K562 (cell line): ENCODE measurements at regions not wholly inside any gene's neighbourhood (a gene's known extent, or its start where the extent isn't known, plus 50 kb on each side); places are given as distances from the start of the nearest gene placed in this dataset.

Experiments used
- ATF2 ChIP-seq: sonication (generic); formaldehyde crosslinking; IDR thresholded peaks from 2 replicates; pipeline ENCODE4 v1.8.1; 2022; ENCODE audit warnings: missing genetic modification reagents
- CTCF ChIP-seq, 3 experiments: IDR thresholded peaks in 2 of 3; conservative IDR thresholded peaks in 1 of 3; 2 replicates each; pipeline ENCODE4 v1.5.1; 2011 to 2012; ENCODE audit warnings: low read length in 3 of 3, mild to moderate bottlenecking in 3 of 3, control low read depth in 2 of 3, improper control_type of control experiment in 1 of 3, inconsistent platforms in 1 of 3, low read depth in 1 of 3, mixed read lengths in 1 of 3, moderate library complexity in 1 of 3; ENCODE audit not compliant: insufficient read depth in 2 of 3
- IRF2 ChIP-seq: sonication (generic); formaldehyde crosslinking; IDR thresholded peaks from 2 replicates; pipeline ENCODE4 v1.8.1; 2022; ENCODE audit warnings: mild to moderate bottlenecking, missing genetic modification reagents
- KHSRP ChIP-seq: fragments of 450-650 bp; IDR thresholded peaks from 2 replicates; pipeline ENCODE4 v1.6.1; 2017
- POLR2A ChIP-seq: fragments of 450-650 bp; conservative IDR thresholded peaks from 2 replicates; pipeline ENCODE4 v1.6.1; 2016
- SP1 ChIP-seq: sonication (generic); formaldehyde crosslinking; IDR thresholded peaks from 2 replicates; pipeline ENCODE4 v1.8.1; 2022; ENCODE audit warnings: mild to moderate bottlenecking, missing genetic modification reagents
- TBP ChIP-seq: optimal IDR thresholded peaks from 2 replicates; pipeline ENCODE3; 2011; ENCODE audit warnings: low read depth, low read length, improper control_type of control experiment
- TEAD4 ChIP-seq, 2 experiments: sonication (generic) in 1 of 2; formaldehyde crosslinking in 1 of 2; IDR thresholded peaks; 2 replicates each; pipeline versions ENCODE4 v1.6.1 to v1.8.0; 2012 to 2022; ENCODE audit warnings: borderline replicate concordance in 1 of 2, inconsistent platforms in 1 of 2, low read length in 1 of 2, mild to moderate bottlenecking in 1 of 2, missing genetic modification reagents in 1 of 2
- TF ChIP-seq, protein P1 (sequence below): fragments of 250-450 bp; sonication (Bioruptor Pico); IDR thresholded peaks from 2 replicates; pipeline ENCODE4 v1.9.0; 2021; ENCODE audit warnings: mild to moderate bottlenecking, inconsistent platforms

DNA sequence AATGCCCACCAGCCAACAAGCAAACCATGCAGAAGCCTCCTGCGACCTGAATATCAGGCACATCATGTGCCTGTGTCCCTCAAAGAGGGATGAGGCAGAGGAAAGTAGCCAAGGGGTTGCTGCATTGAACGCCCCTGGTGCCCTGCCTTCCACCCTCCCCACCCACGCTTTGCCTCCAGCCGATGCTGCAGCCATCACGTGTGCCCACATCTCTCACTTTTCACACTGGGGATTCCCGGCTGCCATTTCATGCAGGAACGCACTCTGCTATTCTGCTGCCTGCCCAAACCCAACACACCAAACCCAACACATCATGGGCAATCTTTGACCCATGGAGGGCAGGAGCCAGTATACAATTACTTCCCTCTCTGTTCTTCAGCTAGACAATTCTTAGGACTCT lies 462.2 kb upstream of the PROK2 start:
- TF ChIP-seq ATF2 (no peak), CTCF (IDR thresholded peaks at IDR 0.05 in 2 of 3, conservative IDR thresholded peaks at IDR 0.05 in 1 of 3; ENCODE audit: insufficient read depth in 2 of 3, low read depth in 1 of 3, low read length in 3 of 3) (no peak), KHSRP (no peak), IRF2 (no peak), SP1 (CRISPR knock-in tag) (no peak), TBP (no peak), POLR2A (no peak), TEAD4 (IDR thresholded peaks at IDR 0.05; ENCODE audit: low read length) (no peak), TEAD4 (CRISPR knock-in tag; IDR thresholded peaks at IDR 0.05; ENCODE audit: borderline replicate concordance) (no peak)
- TF ChIP-seq, protein P1, sequence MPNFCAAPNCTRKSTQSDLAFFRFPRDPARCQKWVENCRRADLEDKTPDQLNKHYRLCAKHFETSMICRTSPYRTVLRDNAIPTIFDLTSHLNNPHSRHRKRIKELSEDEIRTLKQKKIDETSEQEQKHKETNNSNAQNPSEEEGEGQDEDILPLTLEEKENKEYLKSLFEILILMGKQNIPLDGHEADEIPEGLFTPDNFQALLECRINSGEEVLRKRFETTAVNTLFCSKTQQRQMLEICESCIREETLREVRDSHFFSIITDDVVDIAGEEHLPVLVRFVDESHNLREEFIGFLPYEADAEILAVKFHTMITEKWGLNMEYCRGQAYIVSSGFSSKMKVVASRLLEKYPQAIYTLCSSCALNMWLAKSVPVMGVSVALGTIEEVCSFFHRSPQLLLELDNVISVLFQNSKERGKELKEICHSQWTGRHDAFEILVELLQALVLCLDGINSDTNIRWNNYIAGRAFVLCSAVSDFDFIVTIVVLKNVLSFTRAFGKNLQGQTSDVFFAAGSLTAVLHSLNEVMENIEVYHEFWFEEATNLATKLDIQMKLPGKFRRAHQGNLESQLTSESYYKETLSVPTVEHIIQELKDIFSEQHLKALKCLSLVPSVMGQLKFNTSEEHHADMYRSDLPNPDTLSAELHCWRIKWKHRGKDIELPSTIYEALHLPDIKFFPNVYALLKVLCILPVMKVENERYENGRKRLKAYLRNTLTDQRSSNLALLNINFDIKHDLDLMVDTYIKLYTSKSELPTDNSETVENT, result no peak
